ENCODE measurements at regions not wholly inside any gene's neighbourhood (a gene's known extent, or its start where the extent isn't known, plus 50 kb on each side); places are given as distances from the start of the nearest gene placed in this dataset.

- no peak for DNase-seq
These were observed 699.8 kb downstream of the GALR1 start for GRCh38 chr18:77949355-77949973.

- DNase-seq, result no peak
These were observed 709.6 kb downstream of the GALR1 start for GRCh38 chr18:77959248-77959647.

- no peak for DNase-seq
These were observed 711.3 kb downstream of the GALR1 start for GRCh38 chr18:77960791-77961410.

GRCh38 chr18:77967071-77967470 lies 717.4 kb downstream of the GALR1 start:
- DNase-seq, result no peak

GRCh38 chr18:77967791-77968190 lies 718.1 kb downstream of the GALR1 start:
- DNase-seq, result no peak

GRCh38 chr18:77969972-77970371 lies 720.3 kb downstream of the GALR1 start:
- DNase-seq, result no peak

GRCh38 chr18:77970814-77971213 lies 721.2 kb downstream of the GALR1 start:
- no peak for DNase-seq

- DNase-seq, result no peak
These were observed 724.1 kb downstream of the GALR1 start for GRCh38 chr18:77973745-77974144.

GRCh38 chr18:77974329-77974728 lies 724.7 kb downstream of the GALR1 start:
- no peak for DNase-seq

- DNase-seq, result no peak
These were observed 727.7 kb downstream of the GALR1 start for GRCh38 chr18:77977331-77977730.

GRCh38 chr18:77980275-77980674 lies 730.6 kb downstream of the GALR1 start:
- DNase-seq, result no peak

- no peak for DNase-seq
These were observed 732.2 kb downstream of the GALR1 start for GRCh38 chr18:77981874-77982273.

- DNase-seq, result no peak
These were observed 733.6 kb downstream of the GALR1 start for GRCh38 chr18:77983270-77983669.

GRCh38 chr18:77984178-77984577 lies 734.5 kb downstream of the GALR1 start:
- DNase-seq, result no peak

- DNase-seq, result no peak
These were observed 735.2 kb downstream of the GALR1 start for GRCh38 chr18:77984833-77985232.

- no peak for DNase-seq
These were observed 736.1 kb downstream of the GALR1 start for GRCh38 chr18:77985526-77986281.

- DNase-seq, result no peak
These were observed 740.5 kb downstream of the GALR1 start for GRCh38 chr18:77990131-77990530.

GRCh38 chr18:77990901-77991300 lies 741.3 kb downstream of the GALR1 start:
- DNase-seq, result no peak

- DNase-seq, result no peak
These were observed 742.4 kb downstream of the GALR1 start for GRCh38 chr18:77992057-77992456.

- no peak for DNase-seq
These were observed 743.7 kb downstream of the GALR1 start for GRCh38 chr18:77993188-77993981.

GRCh38 chr18:77995593-77995992 lies 745.9 kb downstream of the GALR1 start:
- DNase-seq, result no peak

GRCh38 chr18:77996737-77997136 lies 747.1 kb downstream of the GALR1 start:
- DNase-seq, result no peak

GRCh38 chr18:78001811-78002210 lies 752.2 kb downstream of the GALR1 start:
- DNase-seq, result no peak

Measured in T1000 (cell line).